ENCODE measurements at regions not wholly inside any gene's neighbourhood (a gene's known extent, or its start where the extent isn't known, plus 50 kb on each side); places are given as distances from the start of the nearest gene placed in this dataset.

GRCh38 chr10:57031346-57031745, 670.3 kb upstream of the ZWINT start:
- intact Hi-C loops (cut with DNase I) = no loop called here
- TF ChIP-seq CTCF (IDR thresholded peaks at IDR 0.05) = no peak
- no peaks in the 10 kb centered on the region for H3K36me3 ChIP-seq
- no peak for DNase-seq
- no peaks in the 10 kb centered on the region for H3K9me3 ChIP-seq
- no peak overlapping the region for H3K9ac ChIP-seq (ENCODE audit: low read depth in 2 of 2, low read length in 2 of 2)
- H3K4me1 ChIP-seq = no peaks in the 10 kb centered on the region
- H3K27me3 ChIP-seq = no peaks in the 10 kb centered on the region
- no peak overlapping the region for H3K27ac ChIP-seq
- H3K4me3 ChIP-seq = no peak overlapping the region

- TF ChIP-seq CTCF (IDR thresholded peaks at IDR 0.05) = no peak
- Histone ChIP-seq H3K4me1 (no peaks in the 10 kb centered on the region), H3K27me3 (no peaks in the 10 kb centered on the region), H3K4me3 (no peak overlapping the region), H3K9ac (ENCODE audit: low read depth in 2 of 2, low read length in 2 of 2) (no peak overlapping the region), H3K36me3 (no peaks in the 10 kb centered on the region), H3K9me3 (no peaks in the 10 kb centered on the region), H3K27ac (no peak overlapping the region)
- DNase-seq = no peak
- intact Hi-C loops (cut with DNase I) = no loop called here
These were observed 665.2 kb upstream of the ZWINT start for GRCh38 chr10:57026307-57026706.

- Histone ChIP-seq H3K27ac (no peak overlapping the region), H3K27me3 (no peaks in the 10 kb centered on the region), H3K9me3 (no peaks in the 10 kb centered on the region), H3K9ac (ENCODE audit: low read depth in 2 of 2, low read length in 2 of 2) (no peak overlapping the region), H3K36me3 (no peaks in the 10 kb centered on the region), H3K4me1 (no peaks in the 10 kb centered on the region), H3K4me3 (no peak overlapping the region)
- intact Hi-C loops (cut with DNase I) = no loop called here
- no peak for DNase-seq
- TF ChIP-seq CTCF (IDR thresholded peaks at IDR 0.05) = no peak
These were observed 662.6 kb upstream of the ZWINT start for GRCh38 chr10:57023626-57024025.

GRCh38 chr10:57018452-57018851, 657.4 kb upstream of the ZWINT start:
- H3K4me1 ChIP-seq = no peaks in the 10 kb centered on the region
- H3K27ac ChIP-seq = no peak overlapping the region
- DNase-seq = no peak
- no peak for TF ChIP-seq CTCF (IDR thresholded peaks at IDR 0.05)
- no peaks in the 10 kb centered on the region for H3K27me3 ChIP-seq
- H3K4me3 ChIP-seq = no peak overlapping the region
- intact Hi-C loops (cut with DNase I) = no loop called here
- no peak overlapping the region for H3K9ac ChIP-seq (ENCODE audit: low read depth in 2 of 2, low read length in 2 of 2)
- no peaks in the 10 kb centered on the region for H3K9me3 ChIP-seq
- no peaks in the 10 kb centered on the region for H3K36me3 ChIP-seq

GRCh38 chr10:57017356-57018037, 656.4 kb upstream of the ZWINT start:
- intact Hi-C loops (cut with DNase I) = no loop called here
- Histone ChIP-seq H3K9me3 (no peaks in the 10 kb centered on the region), H3K9ac (ENCODE audit: low read depth in 2 of 2, low read length in 2 of 2) (no peak overlapping the region), H3K4me1 (no peaks in the 10 kb centered on the region), H3K27me3 (no peaks in the 10 kb centered on the region), H3K4me3 (no peak overlapping the region), H3K36me3 (no peaks in the 10 kb centered on the region), H3K27ac (no peak overlapping the region)
- no peak for DNase-seq
- TF ChIP-seq CTCF (IDR thresholded peaks at IDR 0.05) = no peak
